Ishikawa (cell line): ENCODE measurements at regions not wholly inside any gene's neighbourhood (a gene's known extent, or its start where the extent isn't known, plus 50 kb on each side); places are given as distances from the start of the nearest gene placed in this dataset.

Source experiments
- CEBPB ChIP-seq: IDR thresholded peaks from 2 replicates; pipeline ENCODE4 v1.6.1; 2012
- CREB1 ChIP-seq: IDR thresholded peaks from 2 replicates; pipeline ENCODE4 v1.6.1; 2012; ENCODE audit warnings: low read depth
- EGR1 ChIP-seq: IDR thresholded peaks from 2 replicates; pipeline ENCODE4 v1.6.1; 2012
- EP300 ChIP-seq: IDR thresholded peaks from 2 replicates; pipeline ENCODE4 v1.6.1; 2012; ENCODE audit warnings: borderline replicate concordance
- FOXM1 ChIP-seq: IDR thresholded peaks from 2 replicates; pipeline ENCODE4 v1.6.1; 2012; ENCODE audit warnings: low read depth, borderline replicate concordance
- MAX ChIP-seq: IDR thresholded peaks from 2 replicates; pipeline ENCODE4 v1.6.1; 2012
- NFIC ChIP-seq: IDR thresholded peaks from 2 replicates; pipeline ENCODE4 v1.6.1; 2012
- RAD21 ChIP-seq: IDR thresholded peaks from 2 replicates; pipeline ENCODE4 v1.6.1; 2012; ENCODE audit warnings: low read depth
- REST ChIP-seq: IDR thresholded peaks from 2 replicates; pipeline ENCODE4 v1.6.1; 2012; ENCODE audit warnings: low read depth, mild to moderate bottlenecking
- TAF1 ChIP-seq: IDR thresholded peaks from 2 replicates; pipeline ENCODE4 v1.6.1; 2012; ENCODE audit warnings: low read depth, mild to moderate bottlenecking
- TCF12 ChIP-seq: IDR thresholded peaks from 2 replicates; pipeline ENCODE4 v1.6.1; 2012; ENCODE audit warnings: low read depth
- TEAD4 ChIP-seq: IDR thresholded peaks from 2 replicates; pipeline ENCODE4 v1.6.1; 2012
- YY1 ChIP-seq: IDR thresholded peaks from 2 replicates; pipeline ENCODE4 v1.6.1; 2012; ENCODE audit warnings: low read depth
- ZBTB7A ChIP-seq: IDR thresholded peaks from 2 replicates; pipeline ENCODE4 v1.6.1; 2012; ENCODE audit warnings: low read depth
- TF ChIP-seq, protein P1 (sequence below): IDR thresholded peaks from 2 replicates; pipeline ENCODE4 v1.6.1; 2012

GRCh38 chr7:25686493-25686892, 458.2 kb upstream of the NPVF start:
- TF ChIP-seq RAD21 = no peak
- TF ChIP-seq, protein P1, sequence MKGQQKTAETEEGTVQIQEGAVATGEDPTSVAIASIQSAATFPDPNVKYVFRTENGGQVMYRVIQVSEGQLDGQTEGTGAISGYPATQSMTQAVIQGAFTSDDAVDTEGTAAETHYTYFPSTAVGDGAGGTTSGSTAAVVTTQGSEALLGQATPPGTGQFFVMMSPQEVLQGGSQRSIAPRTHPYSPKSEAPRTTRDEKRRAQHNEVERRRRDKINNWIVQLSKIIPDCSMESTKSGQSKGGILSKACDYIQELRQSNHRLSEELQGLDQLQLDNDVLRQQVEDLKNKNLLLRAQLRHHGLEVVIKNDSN = no peak
- TF ChIP-seq TAF1 = no peak
- no peak for TF ChIP-seq CEBPB
- TF ChIP-seq TEAD4 = no peak
- TF ChIP-seq REST = no peak
- TF ChIP-seq EP300 = no peak
- no peak for TF ChIP-seq FOXM1
- no peak for TF ChIP-seq YY1

DNA sequence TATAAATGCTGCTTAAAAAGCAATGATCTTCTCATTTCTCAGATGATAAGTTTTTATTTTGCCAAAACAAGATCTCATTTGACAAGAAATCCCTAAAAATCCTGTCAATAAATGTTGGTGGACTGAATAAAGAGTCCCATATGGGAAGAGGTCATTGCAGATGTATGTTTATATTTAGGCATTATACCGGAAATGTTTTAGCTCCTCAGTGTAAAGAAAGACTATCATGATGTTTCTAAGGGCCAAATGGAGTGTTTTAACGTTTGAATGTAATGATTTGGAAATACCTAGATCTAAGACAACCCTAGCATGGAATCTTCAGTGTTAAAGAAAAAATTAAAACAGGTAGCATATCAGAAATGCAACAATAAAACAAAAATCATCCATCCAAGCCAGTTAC, 457.8 kb upstream of the NFE2L3 start:
- TF ChIP-seq NFIC (no peak), MAX (no peak), EGR1 (no peak), FOXM1 (no peak), TCF12 (no peak), TAF1 (no peak), CREB1 (no peak), EP300 (no peak), RAD21 (no peak), REST (no peak), YY1 (no peak), TEAD4 (no peak), ZBTB7A (no peak), CEBPB (no peak)
- TF ChIP-seq, protein P1 = no peak

- no peak for TF ChIP-seq MAX
- TF ChIP-seq ZBTB7A = no peak
Observed at GRCh38 chr7:25694699-25695098, 457.3 kb upstream of the NFE2L3 start.

DNA sequence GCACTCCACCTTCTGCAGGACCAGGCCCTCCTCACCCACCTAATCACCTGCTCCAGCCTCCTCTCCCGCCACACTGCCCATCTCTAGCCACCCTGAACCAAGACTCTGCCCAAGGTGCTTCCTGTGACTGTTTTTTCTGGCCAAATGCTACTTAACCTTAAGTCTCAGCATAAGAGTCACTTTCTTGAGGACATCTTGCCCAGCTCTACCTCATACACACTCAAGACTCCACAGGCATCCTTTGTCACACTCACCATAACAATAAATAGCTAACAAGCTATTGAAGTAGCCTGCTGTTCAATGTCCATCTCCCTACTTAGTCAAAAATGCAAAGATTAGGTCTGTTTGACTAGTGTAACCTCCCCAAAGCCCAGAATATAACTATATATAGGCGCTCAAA, 455.4 kb upstream of the NFE2L3 start:
- TF ChIP-seq CEBPB (no peak), NFIC (no peak), REST (no peak), TAF1 (no peak), FOXM1 (no peak), TCF12 (no peak), YY1 (no peak), CREB1 (no peak), ZBTB7A (no peak)
- TF ChIP-seq, protein P1 = no peak

DNA sequence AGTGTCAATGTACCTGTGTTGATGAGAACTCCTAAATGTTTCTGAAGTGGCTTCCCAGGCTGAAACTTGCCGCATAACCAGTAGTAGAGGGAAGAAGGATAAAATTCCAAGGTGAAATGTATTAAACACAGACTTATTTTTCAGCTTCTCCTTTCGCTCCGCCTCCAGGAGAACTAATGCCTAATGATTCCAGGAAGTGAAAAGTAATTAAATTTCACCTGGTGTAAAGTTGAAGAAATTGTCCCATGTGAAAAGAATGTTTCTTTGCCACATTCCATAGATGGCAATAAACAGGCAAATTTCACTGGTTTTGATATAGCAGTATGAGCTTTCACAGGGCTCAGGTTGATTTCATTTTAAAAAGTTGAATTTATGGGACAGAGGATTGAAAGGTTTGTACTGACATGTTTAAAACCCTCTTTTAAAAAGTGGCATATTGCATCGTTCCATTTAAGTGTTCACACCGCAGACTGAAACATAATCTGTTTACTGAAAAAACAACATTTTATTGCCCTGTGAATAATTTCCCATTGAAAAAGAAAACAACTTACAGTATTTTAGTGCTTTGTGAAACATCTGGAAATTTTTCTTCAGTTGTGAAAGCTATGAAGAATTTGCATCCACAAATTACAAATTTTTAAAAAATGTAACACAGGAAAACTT, 453.4 kb upstream of the NFE2L3 start:
- TF ChIP-seq ZBTB7A = no peak
- TF ChIP-seq TEAD4 = no peak
- TF ChIP-seq YY1 = no peak
- no peak for TF ChIP-seq CEBPB
- TF ChIP-seq FOXM1 = no peak
- TF ChIP-seq, protein P1 = no peak
- TF ChIP-seq MAX = no peak
- no peak for TF ChIP-seq TCF12
- no peak for TF ChIP-seq NFIC
- TF ChIP-seq EGR1 = no peak
- no peak for TF ChIP-seq EP300
- no peak for TF ChIP-seq RAD21
- no peak for TF ChIP-seq TAF1
